Neural progenitor cell (in vitro differentiated cells): ENCODE measurements at regions not wholly inside any gene's neighbourhood (a gene's known extent, or its start where the extent isn't known, plus 50 kb on each side); places are given as distances from the start of the nearest gene placed in this dataset.

ENCODE experiments used
- EZH2phosphoT487 ChIP-seq: fragments of 200-600 bp; sonication (generic); IDR thresholded peaks from 2 replicates; pipeline ENCODE4 v1.6.1; 2017; ENCODE audit warnings: antibody characterized with exemption
- TF ChIP-seq, protein P1 (sequence below): fragments of 200-600 bp; sonication (generic); IDR thresholded peaks from 2 replicates; pipeline ENCODE4 v1.5.1; 2017; ENCODE audit warnings: antibody characterized with exemption, mild to moderate bottlenecking

DNA sequence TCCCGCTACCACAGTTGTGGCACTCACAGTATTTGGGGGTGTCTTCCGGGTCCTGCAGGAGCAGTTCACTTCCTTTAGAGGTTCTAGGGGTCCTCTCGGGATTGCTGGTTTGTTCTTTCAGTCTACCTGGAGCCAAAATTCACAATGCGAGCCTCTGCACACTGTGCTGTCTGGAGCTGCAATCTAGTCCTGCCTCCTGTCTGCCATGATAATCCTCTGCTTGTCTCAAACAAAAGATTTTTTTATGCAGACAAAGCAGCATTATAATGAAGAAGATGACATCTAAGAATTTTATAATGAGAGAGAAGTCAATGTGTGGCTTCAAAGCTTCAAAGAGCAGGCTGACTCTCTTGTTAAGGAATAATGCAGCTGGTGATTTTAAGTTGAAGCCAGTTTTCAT lies 975.1 kb upstream of the GYPC start:
- TF ChIP-seq, protein P1, sequence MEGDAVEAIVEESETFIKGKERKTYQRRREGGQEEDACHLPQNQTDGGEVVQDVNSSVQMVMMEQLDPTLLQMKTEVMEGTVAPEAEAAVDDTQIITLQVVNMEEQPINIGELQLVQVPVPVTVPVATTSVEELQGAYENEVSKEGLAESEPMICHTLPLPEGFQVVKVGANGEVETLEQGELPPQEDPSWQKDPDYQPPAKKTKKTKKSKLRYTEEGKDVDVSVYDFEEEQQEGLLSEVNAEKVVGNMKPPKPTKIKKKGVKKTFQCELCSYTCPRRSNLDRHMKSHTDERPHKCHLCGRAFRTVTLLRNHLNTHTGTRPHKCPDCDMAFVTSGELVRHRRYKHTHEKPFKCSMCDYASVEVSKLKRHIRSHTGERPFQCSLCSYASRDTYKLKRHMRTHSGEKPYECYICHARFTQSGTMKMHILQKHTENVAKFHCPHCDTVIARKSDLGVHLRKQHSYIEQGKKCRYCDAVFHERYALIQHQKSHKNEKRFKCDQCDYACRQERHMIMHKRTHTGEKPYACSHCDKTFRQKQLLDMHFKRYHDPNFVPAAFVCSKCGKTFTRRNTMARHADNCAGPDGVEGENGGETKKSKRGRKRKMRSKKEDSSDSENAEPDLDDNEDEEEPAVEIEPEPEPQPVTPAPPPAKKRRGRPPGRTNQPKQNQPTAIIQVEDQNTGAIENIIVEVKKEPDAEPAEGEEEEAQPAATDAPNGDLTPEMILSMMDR = no peak
- no peak for TF ChIP-seq EZH2phosphoT487
